ENCODE measurements at regions not wholly inside any gene's neighbourhood (a gene's known extent, or its start where the extent isn't known, plus 50 kb on each side); places are given as distances from the start of the nearest gene placed in this dataset.

DNA sequence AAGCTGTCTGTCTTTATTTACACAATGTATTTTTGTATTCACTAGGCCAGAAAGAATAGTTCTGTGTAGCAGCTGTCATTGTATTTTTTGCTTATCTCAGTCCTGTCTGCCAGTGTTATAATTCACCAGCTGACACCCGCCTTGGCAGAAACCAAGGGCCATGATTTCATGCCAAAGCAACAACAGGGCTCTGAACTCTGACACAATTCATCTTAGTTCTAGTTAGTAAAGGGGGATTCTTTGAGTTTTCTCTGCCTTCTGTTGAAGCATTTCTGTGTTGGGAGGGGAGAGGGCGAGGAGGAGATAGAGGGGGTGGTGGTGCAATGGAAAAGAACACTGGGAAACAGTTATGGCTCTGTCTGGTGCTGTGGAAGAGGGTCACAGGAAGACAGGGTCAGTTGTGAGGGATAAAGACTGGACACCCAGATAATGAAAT, 684.6 kb upstream of the MARCKS start:
- TF ChIP-seq SIN3A (IDR thresholded peaks at IDR 0.05; ENCODE audit: borderline replicate concordance, insufficient read depth, low read depth, low read length) (no peak), POLR2AphosphoS5 (IDR thresholded peaks at IDR 0.05; ENCODE audit: low read depth, low read length) (no peak)
- TF ChIP-seq, protein P1, sequence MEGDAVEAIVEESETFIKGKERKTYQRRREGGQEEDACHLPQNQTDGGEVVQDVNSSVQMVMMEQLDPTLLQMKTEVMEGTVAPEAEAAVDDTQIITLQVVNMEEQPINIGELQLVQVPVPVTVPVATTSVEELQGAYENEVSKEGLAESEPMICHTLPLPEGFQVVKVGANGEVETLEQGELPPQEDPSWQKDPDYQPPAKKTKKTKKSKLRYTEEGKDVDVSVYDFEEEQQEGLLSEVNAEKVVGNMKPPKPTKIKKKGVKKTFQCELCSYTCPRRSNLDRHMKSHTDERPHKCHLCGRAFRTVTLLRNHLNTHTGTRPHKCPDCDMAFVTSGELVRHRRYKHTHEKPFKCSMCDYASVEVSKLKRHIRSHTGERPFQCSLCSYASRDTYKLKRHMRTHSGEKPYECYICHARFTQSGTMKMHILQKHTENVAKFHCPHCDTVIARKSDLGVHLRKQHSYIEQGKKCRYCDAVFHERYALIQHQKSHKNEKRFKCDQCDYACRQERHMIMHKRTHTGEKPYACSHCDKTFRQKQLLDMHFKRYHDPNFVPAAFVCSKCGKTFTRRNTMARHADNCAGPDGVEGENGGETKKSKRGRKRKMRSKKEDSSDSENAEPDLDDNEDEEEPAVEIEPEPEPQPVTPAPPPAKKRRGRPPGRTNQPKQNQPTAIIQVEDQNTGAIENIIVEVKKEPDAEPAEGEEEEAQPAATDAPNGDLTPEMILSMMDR (IDR thresholded peaks at IDR 0.05) = no peak
- TF ChIP-seq, protein P2, sequence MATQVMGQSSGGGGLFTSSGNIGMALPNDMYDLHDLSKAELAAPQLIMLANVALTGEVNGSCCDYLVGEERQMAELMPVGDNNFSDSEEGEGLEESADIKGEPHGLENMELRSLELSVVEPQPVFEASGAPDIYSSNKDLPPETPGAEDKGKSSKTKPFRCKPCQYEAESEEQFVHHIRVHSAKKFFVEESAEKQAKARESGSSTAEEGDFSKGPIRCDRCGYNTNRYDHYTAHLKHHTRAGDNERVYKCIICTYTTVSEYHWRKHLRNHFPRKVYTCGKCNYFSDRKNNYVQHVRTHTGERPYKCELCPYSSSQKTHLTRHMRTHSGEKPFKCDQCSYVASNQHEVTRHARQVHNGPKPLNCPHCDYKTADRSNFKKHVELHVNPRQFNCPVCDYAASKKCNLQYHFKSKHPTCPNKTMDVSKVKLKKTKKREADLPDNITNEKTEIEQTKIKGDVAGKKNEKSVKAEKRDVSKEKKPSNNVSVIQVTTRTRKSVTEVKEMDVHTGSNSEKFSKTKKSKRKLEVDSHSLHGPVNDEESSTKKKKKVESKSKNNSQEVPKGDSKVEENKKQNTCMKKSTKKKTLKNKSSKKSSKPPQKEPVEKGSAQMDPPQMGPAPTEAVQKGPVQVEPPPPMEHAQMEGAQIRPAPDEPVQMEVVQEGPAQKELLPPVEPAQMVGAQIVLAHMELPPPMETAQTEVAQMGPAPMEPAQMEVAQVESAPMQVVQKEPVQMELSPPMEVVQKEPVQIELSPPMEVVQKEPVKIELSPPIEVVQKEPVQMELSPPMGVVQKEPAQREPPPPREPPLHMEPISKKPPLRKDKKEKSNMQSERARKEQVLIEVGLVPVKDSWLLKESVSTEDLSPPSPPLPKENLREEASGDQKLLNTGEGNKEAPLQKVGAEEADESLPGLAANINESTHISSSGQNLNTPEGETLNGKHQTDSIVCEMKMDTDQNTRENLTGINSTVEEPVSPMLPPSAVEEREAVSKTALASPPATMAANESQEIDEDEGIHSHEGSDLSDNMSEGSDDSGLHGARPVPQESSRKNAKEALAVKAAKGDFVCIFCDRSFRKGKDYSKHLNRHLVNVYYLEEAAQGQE (IDR thresholded peaks at IDR 0.05; ENCODE audit: insufficient read depth in 1 of 2, low read depth in 2 of 2, low read length in 1 of 2) = no peak
